ENCODE measurements at regions not wholly inside any gene's neighbourhood (a gene's known extent, or its start where the extent isn't known, plus 50 kb on each side); places are given as distances from the start of the nearest gene placed in this dataset.

GRCh38 chr4:72991873-72992272 is 77.6 kb downstream of the COX18 start:
- H3K4me3 Mint-ChIP-seq = no peak overlapping the region
- H3K36me3 Mint-ChIP-seq = no peaks in the 10 kb centered on the region
- no peaks in the 10 kb centered on the region for H3K27me3 ChIP-seq (ENCODE audit: control insufficient read depth, insufficient read depth, low read length)
- H3K4me1 Mint-ChIP-seq = no peaks in the 10 kb centered on the region
- 77% methylated on average over 2 of the region's 2 CpGs for WGBS (ENCODE audit: insufficient coverage)
- ATAC-seq = no peak
- H3K4me1 ChIP-seq (ENCODE audit: control insufficient read depth, insufficient read depth, low read length) = no peaks in the 10 kb centered on the region
- intact Hi-C loops (cut with micrococcal nuclease) = no loop called here
- H3K27ac ChIP-seq (ENCODE audit: low read length) = no peak overlapping the region
- H3K27ac Mint-ChIP-seq = no peak overlapping the region
- TF ChIP-seq CTCF (IDR thresholded peaks at IDR 0.05) = no peak
- DNase-seq = no peak
- no peak overlapping the region for H3K4me3 ChIP-seq (ENCODE audit: low read length)
- H3K9me3 ChIP-seq (ENCODE audit: control insufficient read depth, insufficient read depth, low read length) = no peaks in the 10 kb centered on the region
- no peaks in the 10 kb centered on the region for H3K36me3 ChIP-seq (ENCODE audit: control insufficient read depth, insufficient read depth, low read length)
- H3K9me3 Mint-ChIP-seq = peaks cover 0 to 2% of the 10 kb centered on the region in 2 donors
- H3K27me3 Mint-ChIP-seq (ENCODE audit: low read depth in 2 of 2) = peaks cover 0 to 5% of the 10 kb centered on the region in 2 donors

GRCh38 chr4:72987741-72988729 is 81.5 kb downstream of the COX18 start:
- Mint-ChIP-seq H3K9me3 (peaks cover 0 to 2% of the 10 kb centered on the region in 2 donors), H3K27me3 (ENCODE audit: low read depth in 2 of 2) (peaks cover 0 to 2% of the 10 kb centered on the region in 2 donors), H3K36me3 (no peaks in the 10 kb centered on the region), H3K4me3 (no peak overlapping the region), H3K27ac (no peak overlapping the region), H3K4me1 (no peaks in the 10 kb centered on the region)
- H3K27me3 ChIP-seq (ENCODE audit: control insufficient read depth, insufficient read depth, low read length) = no peaks in the 10 kb centered on the region
- H3K4me1 ChIP-seq (ENCODE audit: control insufficient read depth, insufficient read depth, low read length) = no peaks in the 10 kb centered on the region
- TF ChIP-seq CTCF (IDR thresholded peaks at IDR 0.05) = no peak
- H3K36me3 ChIP-seq (ENCODE audit: control insufficient read depth, insufficient read depth, low read length) = no peaks in the 10 kb centered on the region
- H3K27ac ChIP-seq (ENCODE audit: low read length) = no peak overlapping the region
- no peaks in the 10 kb centered on the region for H3K9me3 ChIP-seq (ENCODE audit: control insufficient read depth, insufficient read depth, low read length)
- no peak for ATAC-seq
- DNase-seq = no peak
- intact Hi-C loops (cut with micrococcal nuclease) = no loop called here
- 100% methylated on average over 1 of the region's 4 CpGs for WGBS (ENCODE audit: insufficient coverage)
- no peak overlapping the region for H3K4me3 ChIP-seq (ENCODE audit: low read length)

GRCh38 chr4:72984351-72984750 is 85.2 kb downstream of the COX18 start:
- no peaks in the 10 kb centered on the region for H3K36me3 Mint-ChIP-seq
- 78% methylated on average over 4 of the region's 4 CpGs for WGBS (ENCODE audit: insufficient coverage)
- Histone ChIP-seq H3K4me1 (ENCODE audit: control insufficient read depth, insufficient read depth, low read length) (no peaks in the 10 kb centered on the region), H3K9me3 (ENCODE audit: control insufficient read depth, insufficient read depth, low read length) (no peaks in the 10 kb centered on the region), H3K4me3 (ENCODE audit: low read length) (no peak overlapping the region), H3K27ac (ENCODE audit: low read length) (no peak overlapping the region), H3K27me3 (ENCODE audit: control insufficient read depth, insufficient read depth, low read length) (no peaks in the 10 kb centered on the region), H3K36me3 (ENCODE audit: control insufficient read depth, insufficient read depth, low read length) (no peaks in the 10 kb centered on the region)
- H3K27me3 Mint-ChIP-seq (ENCODE audit: low read depth in 2 of 2) = peaks cover 0 to 6% of the 10 kb centered on the region in 2 donors
- no peak for ATAC-seq
- no peak for TF ChIP-seq CTCF (IDR thresholded peaks at IDR 0.05)
- H3K4me1 Mint-ChIP-seq = no peaks in the 10 kb centered on the region
- intact Hi-C loops (cut with micrococcal nuclease) = no loop called here
- DNase-seq = no peak
- H3K4me3 Mint-ChIP-seq = no peak overlapping the region
- H3K9me3 Mint-ChIP-seq = peaks cover 0 to 2% of the 10 kb centered on the region in 2 donors
- no peak overlapping the region for H3K27ac Mint-ChIP-seq

All from natural killer cell (primary cell).